Endothelial cell of umbilical vein (primary cell): ENCODE measurements at regions not wholly inside any gene's neighbourhood (a gene's known extent, or its start where the extent isn't known, plus 50 kb on each side); places are given as distances from the start of the nearest gene placed in this dataset.

Experiments
- BruUV-seq: library from RNA; stranded (reverse); fragments of 400-500 nt; replicated peaks from 2 replicates; lab custom pipeline; 2021; lab: Mats Ljungman, UMichigan
- CTCF ChIA-PET: fragments of 300-600, 350-600 bp; sonication (Branson Sonifier 250); formaldehyde crosslinking; loops from one replicate; lab custom pipeline; 2021; ENCODE audit warnings: antibody characterized with exemption, inconsistent platforms; lab: Charles Lee
- POLR2A ChIA-PET: fragments of 300-600, 350-600 bp; sonication (Branson Sonifier 250); formaldehyde crosslinking; loops from one replicate; lab custom pipeline; 2021; ENCODE audit warnings: antibody characterized with exemption, inconsistent platforms; lab: Charles Lee
- DNase-seq: peaks from one replicate; pipeline ENCODE4 v3.0.0-alpha.2; 2011; ENCODE audit warnings: low read depth, low spot score
- FAIRE-seq: peaks from 2 replicates; lab custom pipeline; 2011; peaks lifted over from hg19 to GRCh38; lab: Jason Lieb, UNC
- H2AFZ ChIP-seq: 2 replicates; pipeline ENCODE4 v1.6.0; 2012; ENCODE audit warnings: low read depth, low read length, control low read depth, inconsistent platforms
- H3K27ac ChIP-seq: 2 replicates; pipeline ENCODE4 v1.5.1; 2011; ENCODE audit warnings: low read depth, mild to moderate bottlenecking, control low read depth, low read length, moderate library complexity; ENCODE audit not compliant: insufficient read depth
- H3K27me3 ChIP-seq, 2 experiments: 2 replicates each; pipeline versions ENCODE4 v1.6.0 to v1.6.1; 2011; ENCODE audit warnings: low read length in 2 of 2, mixed read lengths in 1 of 2; ENCODE audit not compliant: control insufficient read depth in 2 of 2, insufficient read depth in 2 of 2
- H3K36me3 ChIP-seq, 2 experiments: 2 replicates in 1 of 2; 3 replicates in 1 of 2; pipeline ENCODE4 v1.5.1; 2011; ENCODE audit warnings: low read length in 2 of 2, mild to moderate bottlenecking in 1 of 2, moderate library complexity in 1 of 2; ENCODE audit not compliant: control insufficient read depth in 2 of 2, insufficient read depth in 2 of 2; ENCODE audit errors: extremely low read depth in 1 of 2
- H3K4me1 ChIP-seq: 3 replicates; pipeline ENCODE4 v1.5.1; 2011; ENCODE audit warnings: mild to moderate bottlenecking, low read length; ENCODE audit not compliant: control insufficient read depth, insufficient read depth; ENCODE audit errors: extremely low read depth
- H3K4me2 ChIP-seq: 2 replicates; pipeline ENCODE4 v1.6.1; 2011; ENCODE audit warnings: low read length, control low read depth, mixed read lengths; ENCODE audit not compliant: insufficient read depth
- H3K4me3 ChIP-seq, 3 experiments: fragments of 200-600 bp in 1 of 3; sonication (generic), shearing (Covaris generic) in 1 of 3; replicated peaks in 1 of 3; 2 replicates each; pipeline ENCODE4 v1.5.1; 2011 to 2016; ENCODE audit warnings: control low read depth in 3 of 3, low read length in 3 of 3, mild to moderate bottlenecking in 2 of 3, inconsistent platforms in 1 of 3, low read depth in 1 of 3, moderate library complexity in 1 of 3; ENCODE audit not compliant: insufficient read depth in 1 of 3
- H3K79me2 ChIP-seq: 2 replicates; pipeline ENCODE4 v1.6.0; 2012; ENCODE audit warnings: low read length, inconsistent platforms; ENCODE audit not compliant: control insufficient read depth, insufficient read depth
- H3K9ac ChIP-seq: replicated peaks from 2 replicates; pipeline ENCODE3; 2011; ENCODE audit warnings: low read length, control low read depth; ENCODE audit not compliant: insufficient read depth; ENCODE audit errors: extremely low read depth
- H3K9me1 ChIP-seq: replicated peaks from 3 replicates; pipeline ENCODE4 v1.6.0; 2011; ENCODE audit warnings: mild to moderate bottlenecking, low read length; ENCODE audit not compliant: control insufficient read depth, insufficient read depth; ENCODE audit errors: extremely low read depth
- H3K9me3 ChIP-seq: replicated peaks from 2 replicates; pipeline ENCODE4 v1.5.1; 2012; ENCODE audit warnings: low read length, inconsistent platforms; ENCODE audit not compliant: control insufficient read depth, insufficient read depth
- H4K20me1 ChIP-seq: replicated peaks from 2 replicates; pipeline ENCODE3; 2011; ENCODE audit warnings: mild to moderate bottlenecking, low read length; ENCODE audit not compliant: control insufficient read depth, insufficient read depth; ENCODE audit errors: extremely low read depth
- CTCF ChIP-seq, 2 donors: IDR thresholded peaks; 1 replicate in 1 of 2; 2 replicates in 1 of 2; pipeline ENCODE4 v1.5.1; 2011; ENCODE audit warnings: low read length in 2 of 2, mild to moderate bottlenecking in 2 of 2, moderate library complexity in 2 of 2, control low read depth in 1 of 2, inconsistent platforms in 1 of 2, low read depth in 1 of 2; ENCODE audit not compliant: insufficient read depth in 1 of 2; ENCODE audit errors: extremely low read depth in 1 of 2
- EZH2 ChIP-seq: IDR thresholded peaks from 2 replicates; pipeline ENCODE4 v1.6.1; 2012; ENCODE audit warnings: borderline replicate concordance, low read depth, mild to moderate bottlenecking, moderate library complexity, low read length, inconsistent platforms; ENCODE audit not compliant: severe bottlenecking
- FOS ChIP-seq: IDR thresholded peaks from 2 replicates; pipeline ENCODE4 v1.6.1; 2011; ENCODE audit warnings: mild to moderate bottlenecking, low read length, moderate library complexity, borderline replicate concordance; ENCODE audit not compliant: insufficient read depth
- GATA2 ChIP-seq: IDR thresholded peaks from 2 replicates; pipeline ENCODE4 v1.7.0; 2011; ENCODE audit warnings: low read depth, mild to moderate bottlenecking, moderate library complexity, mixed read lengths, low read length; ENCODE audit not compliant: insufficient read length, insufficient read depth
- JUN ChIP-seq: IDR thresholded peaks from 2 replicates; pipeline ENCODE4 v1.6.1; 2011; ENCODE audit warnings: borderline replicate concordance, low read depth; ENCODE audit not compliant: insufficient read length, insufficient read depth
- MAX ChIP-seq: IDR thresholded peaks from 2 replicates; pipeline ENCODE4 v1.6.1; 2011; ENCODE audit not compliant: insufficient read depth, insufficient read length
- MYC ChIP-seq: IDR thresholded peaks from one replicate; pipeline ENCODE4 v1.6.1; 2011; ENCODE audit warnings: mild to moderate bottlenecking, low read depth, low read length
- POLR2A ChIP-seq: IDR thresholded peaks from 2 replicates; pipeline ENCODE4 v1.6.1; 2012; ENCODE audit warnings: low read depth, mild to moderate bottlenecking, control low read depth, low read length
- POLR2AphosphoS5 ChIP-seq: IDR thresholded peaks from 2 replicates; pipeline ENCODE4 v1.6.1; 2012; ENCODE audit warnings: low read depth, mild to moderate bottlenecking, control low read depth, low read length, moderate library complexity; ENCODE audit not compliant: insufficient read depth
- dilution Hi-C: fragments of 300-500 bp; cut with MboI; formaldehyde crosslinking; loops from one replicate; pipeline ENCODE4 v1.15.0; 2019; ENCODE audit warnings: low sequenced_read_pairs; ENCODE audit not compliant: extremely low pct_ligation_motif_present
- intact Hi-C: fragments of 100-400 bp; cut with micrococcal nuclease; formaldehyde crosslinking; loops from one replicate; pipeline ENCODE4 v1.10.0; 2022

- intact Hi-C loops: no loop called here
- no TSS peak for BruUV-seq
- Histone ChIP-seq H3K27me3 (no peaks in the 10 kb centered on the region), H3K4me2 (no peak overlapping the region), H3K9me1 (no peaks in the 10 kb centered on the region), H3K27ac (no peak overlapping the region), H4K20me1 (no peaks in the 10 kb centered on the region), H2AFZ (no peak overlapping the region), H3K79me2 (no peaks in the 10 kb centered on the region), H3K36me3 (no peaks in the 10 kb centered on the region), H3K4me1 (no peaks in the 10 kb centered on the region), H3K4me3 (no peak overlapping the region), H3K9me3 (peaks cover 2% of the 10 kb centered on the region), H3K9ac (no peak overlapping the region)
- POLR2A ChIA-PET: no interaction called here
- no peak for DNase-seq
- dilution Hi-C loops: no loop called here
- CTCF ChIA-PET: no interaction called here
- TF ChIP-seq MYC (no peak), EZH2 (no peak), FOS (no peak), POLR2A (no peak), JUN (no peak), GATA2 (no peak), POLR2AphosphoS5 (no peak), MAX (no peak), CTCF (IDR thresholded peaks at IDR 0.05; ENCODE audit: extremely low read depth in 1 of 2, insufficient read depth in 1 of 2, low read depth in 1 of 2, low read length in 2 of 2) (no peak)
- FAIRE-seq: no peak
These were observed 130.5 kb upstream of the SLC24A3 start for GRCh38 chr20:19081937-19082336.
